Stimulated activated CD4-positive, alpha-beta T cell treated with anti-CD3 and anti-CD28 coated beads, Interleukin-12 subunit alpha, Interleukin-12 subunit beta, amount 100 ng/mL, for 4 hours (primary cell): ENCODE measurements at regions not wholly inside any gene's neighbourhood (a gene's known extent, or its start where the extent isn't known, plus 50 kb on each side); places are given as distances from the start of the nearest gene placed in this dataset.
"Not testable (repeated sequence)": the region's sequence is repeated elsewhere in the genome, so short reads cannot be mapped to it uniquely, and the experiment has no call there.

Experiments
- DNase-seq: peaks from one replicate; pipeline ENCODE4 v3.0.0-alpha.2; 2020

DNA sequence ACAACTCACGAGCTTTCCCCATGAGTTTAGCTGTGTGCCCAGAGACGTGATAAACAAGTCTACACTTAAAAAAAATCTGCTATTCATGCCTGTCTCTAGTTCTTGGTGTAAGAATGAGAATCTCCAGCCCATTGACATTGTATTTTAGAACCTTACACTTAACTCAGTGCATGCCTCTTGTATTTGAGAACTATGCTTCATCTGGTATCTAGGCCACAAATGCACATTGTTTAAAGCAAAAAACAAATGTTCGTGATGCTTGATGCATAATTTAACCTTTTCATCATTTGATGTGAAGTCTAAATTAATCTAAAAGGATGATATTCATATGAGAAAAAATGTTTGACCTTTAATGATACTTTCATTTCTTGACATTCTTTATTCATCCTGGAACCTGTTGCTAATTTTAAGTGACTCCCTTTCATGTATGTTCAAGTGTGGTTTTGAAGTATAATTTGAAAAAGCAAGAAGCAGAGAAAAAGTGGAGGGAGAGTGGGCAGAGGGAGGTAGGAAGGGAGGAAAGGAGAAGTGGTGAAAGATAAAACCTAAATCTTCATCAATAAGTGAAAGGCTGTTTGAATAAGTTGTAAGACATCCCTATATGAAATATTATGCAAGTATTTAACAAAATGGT is 116.9 kb downstream of the PFDN4 start:
- no peak for DNase-seq

GRCh38 chr20:54335299-54335698 is 127.4 kb downstream of the PFDN4 start:
- no peak for DNase-seq

GRCh38 chr20:54337144-54337543 is 129.3 kb downstream of the PFDN4 start:
- DNase-seq = no peak

- DNase-seq = no peak
These were observed 131.2 kb downstream of the PFDN4 start for GRCh38 chr20:54339093-54339492.

- no peak for DNase-seq
These were observed 132.3 kb downstream of the PFDN4 start for GRCh38 chr20:54340206-54340605.

- DNase-seq = no peak
These were observed 132.8 kb downstream of the PFDN4 start for GRCh38 chr20:54340667-54341081.

GRCh38 chr20:54342258-54342920 is 133.0 kb upstream of the DOK5 start:
- no peak for DNase-seq

- DNase-seq = no peak
These were observed 132.3 kb upstream of the DOK5 start for GRCh38 chr20:54343099-54343498.

- no peak for DNase-seq
These were observed 131.8 kb upstream of the DOK5 start for GRCh38 chr20:54343634-54344033.

- no peak for DNase-seq
These were observed 130.6 kb upstream of the DOK5 start for GRCh38 chr20:54344832-54345231.

DNA sequence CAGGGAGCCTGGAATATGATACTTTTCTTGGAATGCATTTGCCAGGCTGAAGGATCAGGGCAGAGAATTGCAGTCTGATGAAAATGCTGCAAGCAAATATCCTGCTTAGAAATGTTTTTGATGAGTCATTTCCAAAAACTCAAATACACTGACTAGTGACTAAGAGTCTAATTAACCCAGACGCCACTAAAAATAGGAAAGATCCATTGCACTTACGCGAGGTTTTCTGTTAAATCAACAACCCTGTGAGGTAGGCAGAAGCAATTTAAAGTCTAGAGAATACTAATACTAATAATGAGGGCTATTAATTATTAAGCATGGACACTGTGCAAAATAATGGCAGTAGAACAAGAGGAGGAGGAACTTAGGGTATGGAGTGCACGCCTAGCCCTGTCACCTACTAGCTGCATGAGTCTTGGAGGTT is 130.1 kb upstream of the DOK5 start:
- no peak for DNase-seq

DNA sequence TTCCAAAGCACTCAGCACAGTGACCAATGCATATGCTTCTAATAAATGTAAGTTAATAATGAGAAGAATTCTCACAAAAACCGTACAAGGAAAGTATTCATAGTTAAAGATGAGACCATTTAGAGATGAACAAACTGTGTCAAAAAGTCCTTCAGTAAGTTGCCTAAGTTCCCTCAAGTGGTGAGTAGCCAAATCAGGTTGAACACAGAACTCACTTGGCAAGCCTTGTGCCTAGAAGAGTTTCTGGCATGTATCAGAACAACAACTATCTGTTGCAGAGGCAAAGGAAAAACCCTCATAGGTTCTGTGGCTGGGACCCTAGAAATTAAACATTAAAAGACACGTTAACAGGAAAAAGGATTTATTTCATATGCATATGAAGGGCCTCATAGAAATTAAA is 129.6 kb upstream of the DOK5 start:
- DNase-seq = no peak

GRCh38 chr20:54346276-54346675 is 129.1 kb upstream of the DOK5 start:
- DNase-seq = no peak

GRCh38 chr20:54347166-54347833 is 128.1 kb upstream of the DOK5 start:
- no peak for DNase-seq

GRCh38 chr20:54350415-54350814 is 125.0 kb upstream of the DOK5 start:
- no peak for DNase-seq

GRCh38 chr20:54351371-54352136 is 123.8 kb upstream of the DOK5 start:
- no peak for DNase-seq

GRCh38 chr20:54352541-54352940 is 122.9 kb upstream of the DOK5 start:
- DNase-seq = not testable (repeated sequence)

DNA sequence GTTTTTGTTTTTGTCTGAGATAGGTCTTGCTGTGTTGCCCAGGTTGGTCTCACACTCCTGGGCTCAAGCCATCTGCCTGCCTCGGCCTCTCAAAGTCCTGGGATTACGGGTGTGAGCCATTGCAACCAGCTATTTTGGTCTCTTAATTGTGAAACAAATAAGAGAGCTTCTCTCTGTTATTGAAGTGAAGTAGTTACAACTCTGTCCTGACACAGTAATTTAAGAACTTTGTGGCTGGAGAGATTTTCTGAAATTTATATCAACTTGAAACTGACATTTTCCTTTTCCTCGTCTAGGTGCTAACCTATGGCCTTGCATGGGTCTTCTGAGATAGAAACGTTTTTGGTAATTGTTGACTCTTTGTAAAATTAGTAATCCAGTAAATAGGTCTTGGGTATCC is 122.1 kb upstream of the DOK5 start:
- no peak for DNase-seq

DNA sequence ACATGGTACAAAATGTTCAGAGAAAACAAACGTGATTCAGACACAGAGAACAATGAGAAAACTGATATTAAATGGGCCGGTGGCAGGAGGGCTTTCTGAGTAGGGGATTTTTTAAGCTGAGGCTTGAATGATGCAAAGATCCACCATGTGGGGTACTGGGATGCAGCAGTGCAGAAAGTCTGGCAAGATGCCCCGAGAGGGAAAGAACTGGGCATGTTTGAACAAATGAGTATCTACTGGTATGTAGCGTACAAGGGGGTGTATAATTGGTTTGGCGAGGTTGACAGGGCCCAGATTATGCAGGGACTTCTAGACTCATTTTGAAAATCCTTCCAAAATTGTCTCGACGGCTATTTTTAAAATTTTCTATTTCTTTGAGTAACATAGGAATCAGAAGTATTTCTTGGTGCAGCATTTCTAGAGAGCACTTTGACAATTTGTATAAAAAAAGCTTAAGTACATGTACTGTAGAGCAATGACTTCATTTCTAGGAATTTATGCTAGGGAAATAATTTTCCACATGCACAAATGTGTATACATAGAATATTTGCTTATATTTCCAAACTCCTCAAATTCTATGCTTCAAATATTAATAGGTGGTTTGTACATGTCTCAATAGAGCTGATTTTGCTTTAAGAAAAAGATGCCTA is 119.6 kb upstream of the DOK5 start:
- DNase-seq = no peak

- DNase-seq = no peak
These were observed 118.6 kb upstream of the DOK5 start for GRCh38 chr20:54356801-54357200.

DNA sequence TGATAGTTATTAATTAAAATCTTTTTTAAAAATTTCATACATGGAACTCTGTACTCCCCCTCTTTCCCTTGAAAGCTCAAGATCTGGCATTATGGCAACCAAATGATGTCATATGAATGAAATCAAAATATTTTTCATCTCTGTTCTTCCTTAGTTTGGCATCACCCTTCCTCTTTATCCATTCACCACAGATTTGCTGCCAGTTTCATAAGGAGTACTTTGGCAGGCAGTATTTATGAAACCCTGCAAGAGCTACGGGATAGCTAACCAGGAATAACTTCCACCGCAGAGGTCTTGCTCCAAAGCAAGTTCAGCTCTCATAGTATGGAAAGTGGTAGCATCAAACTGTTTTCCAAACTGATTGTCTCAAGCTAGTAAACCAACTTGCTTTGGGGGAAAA is 113.9 kb upstream of the DOK5 start:
- DNase-seq = no peak

DNA sequence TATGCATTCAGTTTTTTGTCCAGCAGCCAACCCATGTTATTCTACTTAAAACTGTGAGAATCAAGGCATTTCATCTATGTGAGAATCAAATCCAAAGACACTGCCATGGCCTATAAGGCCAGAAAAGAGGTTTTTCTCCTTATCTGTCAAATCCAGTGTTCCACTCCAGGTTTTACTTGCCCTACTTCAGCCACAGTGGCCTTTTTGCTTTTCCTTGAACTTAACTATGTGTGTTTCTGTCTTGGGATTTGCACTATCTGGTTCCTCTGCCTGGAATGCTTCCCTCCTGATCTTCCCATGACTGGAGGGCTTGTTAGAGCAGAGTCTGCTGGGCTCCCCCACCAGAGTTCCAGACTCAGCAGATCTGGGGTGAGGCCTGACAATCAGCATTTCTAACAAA is 113.1 kb upstream of the DOK5 start:
- DNase-seq = no peak

GRCh38 chr20:54364365-54364764 is 111.0 kb upstream of the DOK5 start:
- DNase-seq = no peak
